ENCODE measurements at regions not wholly inside any gene's neighbourhood (a gene's known extent, or its start where the extent isn't known, plus 50 kb on each side); places are given as distances from the start of the nearest gene placed in this dataset.

GRCh38 chr6:14626556-14626955 lies 509.0 kb downstream of the CD83 start:
- H3K4me3 ChIP-seq (ENCODE audit: low read depth, low read length), result no peak overlapping the region
- TF ChIP-seq, protein P1, sequence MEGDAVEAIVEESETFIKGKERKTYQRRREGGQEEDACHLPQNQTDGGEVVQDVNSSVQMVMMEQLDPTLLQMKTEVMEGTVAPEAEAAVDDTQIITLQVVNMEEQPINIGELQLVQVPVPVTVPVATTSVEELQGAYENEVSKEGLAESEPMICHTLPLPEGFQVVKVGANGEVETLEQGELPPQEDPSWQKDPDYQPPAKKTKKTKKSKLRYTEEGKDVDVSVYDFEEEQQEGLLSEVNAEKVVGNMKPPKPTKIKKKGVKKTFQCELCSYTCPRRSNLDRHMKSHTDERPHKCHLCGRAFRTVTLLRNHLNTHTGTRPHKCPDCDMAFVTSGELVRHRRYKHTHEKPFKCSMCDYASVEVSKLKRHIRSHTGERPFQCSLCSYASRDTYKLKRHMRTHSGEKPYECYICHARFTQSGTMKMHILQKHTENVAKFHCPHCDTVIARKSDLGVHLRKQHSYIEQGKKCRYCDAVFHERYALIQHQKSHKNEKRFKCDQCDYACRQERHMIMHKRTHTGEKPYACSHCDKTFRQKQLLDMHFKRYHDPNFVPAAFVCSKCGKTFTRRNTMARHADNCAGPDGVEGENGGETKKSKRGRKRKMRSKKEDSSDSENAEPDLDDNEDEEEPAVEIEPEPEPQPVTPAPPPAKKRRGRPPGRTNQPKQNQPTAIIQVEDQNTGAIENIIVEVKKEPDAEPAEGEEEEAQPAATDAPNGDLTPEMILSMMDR (IDR thresholded peaks at IDR 0.05; ENCODE audit: low read depth, low read length, missing control alignments), result no peak
- no peak for DNase-seq (ENCODE audit: low read depth)
- in situ Hi-C loops (cut with HindIII; ENCODE audit: low sequenced_read_pairs), result no loop called here

DNA sequence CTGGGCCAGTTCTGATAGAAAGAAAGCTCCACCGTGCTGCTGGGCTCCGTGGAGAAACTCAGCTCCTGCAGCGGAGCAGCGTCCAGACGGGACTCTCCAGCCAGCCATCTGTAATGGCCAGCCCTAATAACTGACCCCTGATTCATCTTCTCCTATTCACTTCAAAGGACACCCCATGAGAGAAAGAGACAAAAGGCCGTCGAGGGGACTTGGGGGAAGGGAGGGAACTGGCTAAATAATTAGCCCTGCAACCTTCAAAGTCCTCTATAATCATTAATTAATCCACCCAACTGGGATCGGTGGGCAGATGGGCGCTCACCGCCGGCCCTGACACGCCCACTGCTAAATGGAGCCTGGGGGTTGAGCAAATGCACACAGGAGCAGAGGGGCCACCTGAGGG lies 512.4 kb downstream of the CD83 start:
- no peak overlapping the region for H3K4me3 ChIP-seq (ENCODE audit: low read depth, low read length)
- in situ Hi-C loops (cut with HindIII; ENCODE audit: low sequenced_read_pairs), result no loop called here
- DNase-seq (ENCODE audit: low read depth), result no peak
- TF ChIP-seq, protein P1 (IDR thresholded peaks at IDR 0.05; ENCODE audit: low read depth, low read length, missing control alignments), result no peak

- DNase-seq (ENCODE audit: low read depth), result no peak
- in situ Hi-C loops (cut with HindIII; ENCODE audit: low sequenced_read_pairs), result no loop called here
- TF ChIP-seq, protein P1 (IDR thresholded peaks at IDR 0.05; ENCODE audit: low read depth, low read length, missing control alignments), result no peak
- no peak overlapping the region for H3K4me3 ChIP-seq (ENCODE audit: low read depth, low read length)
Observed at GRCh38 chr6:14633479-14633878, 515.9 kb downstream of the CD83 start.

GRCh38 chr6:14634072-14634471 lies 516.5 kb downstream of the CD83 start:
- no peak for DNase-seq (ENCODE audit: low read depth)
- H3K4me3 ChIP-seq (ENCODE audit: low read depth, low read length), result no peak overlapping the region
- TF ChIP-seq, protein P1 (IDR thresholded peaks at IDR 0.05; ENCODE audit: low read depth, low read length, missing control alignments), result no peak
- in situ Hi-C loops (cut with HindIII; ENCODE audit: low sequenced_read_pairs), result no loop called here

DNA sequence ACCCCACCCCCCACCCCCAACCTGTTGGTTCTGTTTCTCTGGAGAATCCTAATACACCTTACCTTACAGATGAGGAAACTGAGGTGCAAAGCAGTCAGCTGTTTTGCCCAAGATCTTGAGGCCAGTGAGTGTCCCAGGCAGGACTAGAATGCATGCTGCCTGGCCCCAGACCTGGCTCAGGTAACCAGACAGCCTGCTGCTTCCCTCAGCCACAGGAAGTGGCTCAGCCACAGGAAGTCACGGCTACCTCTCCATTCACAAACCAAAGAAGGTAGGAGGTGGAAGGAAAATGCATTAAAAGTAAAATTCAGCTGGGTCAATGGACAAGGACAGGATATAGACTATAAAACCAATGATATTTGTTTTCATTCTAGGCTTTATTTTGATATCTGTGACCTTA lies 517.6 kb downstream of the CD83 start:
- in situ Hi-C loops (cut with HindIII; ENCODE audit: low sequenced_read_pairs), result no loop called here
- DNase-seq (ENCODE audit: low read depth), result no peak
- no peak overlapping the region for H3K4me3 ChIP-seq (ENCODE audit: low read depth, low read length)
- TF ChIP-seq, protein P1 (IDR thresholded peaks at IDR 0.05; ENCODE audit: low read depth, low read length, missing control alignments), result no peak

DNA sequence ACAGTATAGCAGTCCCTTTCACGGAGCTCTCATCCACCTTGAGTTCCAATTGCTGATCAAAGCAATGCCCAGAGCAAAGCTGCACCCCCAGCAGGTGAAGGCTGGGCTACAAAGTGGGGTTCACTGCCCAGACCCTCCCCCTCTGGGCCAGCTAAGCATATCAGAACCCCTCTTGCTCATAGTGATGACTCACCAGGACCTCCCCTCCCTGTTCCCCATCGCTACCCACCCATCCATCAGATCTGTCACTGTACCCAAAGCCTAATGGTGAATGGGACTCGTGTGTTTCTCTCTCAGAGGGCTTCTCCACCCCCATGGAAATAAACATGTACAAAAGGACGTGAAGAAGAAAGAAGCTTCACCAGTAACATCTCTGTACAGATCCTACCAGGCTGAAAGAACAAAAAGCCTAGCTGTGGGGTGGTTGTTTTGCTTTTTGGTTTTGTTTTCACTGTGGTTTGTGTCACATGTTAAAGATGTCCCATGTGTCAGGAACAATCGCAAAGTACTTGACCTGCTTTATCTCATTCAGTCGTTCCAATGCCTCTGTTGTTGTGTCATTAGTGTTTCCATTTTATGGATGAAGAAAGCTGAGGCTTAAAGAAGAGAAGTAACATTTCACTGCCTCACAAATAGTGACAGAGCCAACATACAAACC lies 518.5 kb downstream of the CD83 start:
- H3K4me3 ChIP-seq (ENCODE audit: low read depth, low read length), result no peak overlapping the region
- DNase-seq (ENCODE audit: low read depth), result no peak
- TF ChIP-seq, protein P1 (IDR thresholded peaks at IDR 0.05; ENCODE audit: low read depth, low read length, missing control alignments), result no peak
- in situ Hi-C loops (cut with HindIII; ENCODE audit: low sequenced_read_pairs), result no loop called here

Data from astrocyte of the cerebellum (primary cell).